Neural cell (in vitro differentiated cells): ENCODE measurements at regions not wholly inside any gene's neighbourhood (a gene's known extent, or its start where the extent isn't known, plus 50 kb on each side); places are given as distances from the start of the nearest gene placed in this dataset.

Source experiments
- CTCF ChIP-seq: fragments of 450-650 bp; IDR thresholded peaks from 2 replicates; pipeline ENCODE4 v1.5.1; 2014; ENCODE audit warnings: antibody characterized with exemption, mild to moderate bottlenecking, moderate library complexity; ENCODE audit not compliant: poor library complexity, severe bottlenecking
- EZH2 ChIP-seq: fragments of 200-600, 300-800 bp; shearing (Covaris generic), sonication (generic); IDR thresholded peaks from 2 replicates; pipeline ENCODE4 v1.6.1; 2014; ENCODE audit warnings: antibody characterized with exemption, low read length, borderline replicate concordance, mild to moderate bottlenecking; ENCODE audit not compliant: insufficient read depth, poor library complexity, severe bottlenecking
- POLR2AphosphoS5 ChIP-seq: IDR thresholded peaks from 2 replicates; pipeline ENCODE4 v1.6.1; 2012
- RAD21 ChIP-seq: fragments of 450-650 bp; conservative IDR thresholded peaks from 2 replicates; pipeline ENCODE4 v1.6.1; 2014; ENCODE audit warnings: antibody characterized with exemption, mild to moderate bottlenecking, moderate library complexity
- SMC3 ChIP-seq: fragments of 450-650 bp; conservative IDR thresholded peaks from 2 replicates; pipeline ENCODE4 v1.6.1; 2014; ENCODE audit warnings: antibody characterized with exemption, mild to moderate bottlenecking, moderate library complexity; ENCODE audit not compliant: poor library complexity

DNA sequence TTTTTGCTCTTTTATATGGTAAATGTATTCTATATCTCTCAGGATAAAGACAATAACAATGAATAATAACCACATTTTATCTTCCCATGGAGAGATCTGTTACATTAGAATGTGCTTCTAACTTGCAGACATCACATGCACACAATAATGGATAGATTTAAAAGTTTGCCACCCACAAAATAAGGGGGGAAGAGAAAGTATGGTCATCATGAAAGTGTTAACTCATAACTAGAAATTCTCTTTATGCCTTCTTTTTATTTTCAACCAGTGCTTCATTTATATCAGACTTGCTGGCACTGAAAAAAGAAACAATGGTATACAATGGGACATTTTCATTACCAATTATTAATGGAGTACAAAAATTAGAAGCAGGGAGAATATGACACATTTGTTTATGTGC lies 470.0 kb downstream of the FAT4 start:
- TF ChIP-seq POLR2AphosphoS5 (no peak), CTCF (no peak), EZH2 (no peak), RAD21 (no peak), SMC3 (no peak)
